ENCODE measurements at regions not wholly inside any gene's neighbourhood (a gene's known extent, or its start where the extent isn't known, plus 50 kb on each side); places are given as distances from the start of the nearest gene placed in this dataset.

DNA sequence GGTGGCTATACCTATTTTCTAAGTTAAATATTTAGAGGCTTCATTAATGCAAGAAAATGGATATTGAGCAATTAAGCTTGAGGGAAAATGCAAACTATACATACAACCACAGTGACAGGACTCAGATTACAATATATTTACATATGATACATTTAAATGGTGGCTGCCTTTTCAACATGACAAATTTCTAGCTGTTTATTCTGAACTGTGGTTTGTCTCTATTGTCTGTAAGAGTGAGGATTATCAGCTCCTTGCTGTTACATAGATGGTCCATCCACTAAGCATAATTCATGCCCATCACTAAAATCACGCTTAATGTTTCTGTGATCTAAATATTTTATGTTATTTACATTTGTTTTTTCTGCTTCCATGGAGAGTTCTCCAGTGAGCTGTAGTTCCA lies 81.1 kb upstream of the SGCD start:
- no peak for DNase-seq (ENCODE audit: extremely low read depth, low read depth)
- no peak for TF ChIP-seq CTCF (IDR thresholded peaks at IDR 0.05; ENCODE audit: low read depth, low read length)

GRCh38 chr5:156251076-156251475 lies 75.9 kb upstream of the SGCD start:
- TF ChIP-seq CTCF (IDR thresholded peaks at IDR 0.05; ENCODE audit: low read depth, low read length), result no peak
- no peak for DNase-seq (ENCODE audit: extremely low read depth, low read depth)

DNA sequence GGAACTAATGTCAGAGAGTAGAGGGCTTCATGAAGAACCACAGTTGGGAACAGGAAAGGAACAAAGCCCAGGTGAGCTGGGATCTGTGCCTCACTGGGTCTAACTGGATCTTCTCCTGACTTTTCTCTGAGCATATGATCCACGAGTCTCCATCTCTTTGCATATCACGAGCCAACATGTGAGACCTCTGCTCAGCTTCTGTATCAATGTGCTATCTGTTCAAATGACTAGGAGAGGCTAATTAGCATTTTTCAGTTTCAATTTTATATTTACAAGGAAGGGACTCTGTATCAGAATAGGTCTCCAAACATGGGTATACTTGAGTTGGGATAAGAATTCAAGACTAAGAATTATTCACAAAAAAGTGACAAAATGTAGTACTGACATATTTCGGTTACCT lies 73.8 kb upstream of the SGCD start:
- TF ChIP-seq CTCF (IDR thresholded peaks at IDR 0.05; ENCODE audit: low read depth, low read length), result no peak
- no peak for DNase-seq (ENCODE audit: extremely low read depth, low read depth)

DNA sequence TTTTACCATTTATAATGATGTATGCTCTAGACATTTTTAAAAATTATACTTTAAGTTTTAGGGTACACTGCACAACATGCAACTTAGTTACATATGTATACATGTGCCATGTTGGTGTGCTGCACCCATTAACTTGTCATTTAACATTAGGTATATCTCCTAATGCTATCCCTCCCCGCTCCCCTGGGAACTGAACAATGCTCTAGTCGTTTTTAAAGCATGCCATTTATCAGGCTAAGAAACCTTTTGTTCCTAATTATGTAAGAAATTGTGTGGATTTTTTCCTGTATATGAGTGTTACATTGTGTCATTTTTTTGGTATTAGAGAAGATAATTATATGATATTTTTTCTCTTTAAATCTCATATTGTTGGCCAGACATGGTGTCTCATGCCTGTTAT lies 72.8 kb upstream of the SGCD start:
- TF ChIP-seq CTCF (IDR thresholded peaks at IDR 0.05; ENCODE audit: low read depth, low read length), result no peak
- no peak for DNase-seq (ENCODE audit: extremely low read depth, low read depth)

DNA sequence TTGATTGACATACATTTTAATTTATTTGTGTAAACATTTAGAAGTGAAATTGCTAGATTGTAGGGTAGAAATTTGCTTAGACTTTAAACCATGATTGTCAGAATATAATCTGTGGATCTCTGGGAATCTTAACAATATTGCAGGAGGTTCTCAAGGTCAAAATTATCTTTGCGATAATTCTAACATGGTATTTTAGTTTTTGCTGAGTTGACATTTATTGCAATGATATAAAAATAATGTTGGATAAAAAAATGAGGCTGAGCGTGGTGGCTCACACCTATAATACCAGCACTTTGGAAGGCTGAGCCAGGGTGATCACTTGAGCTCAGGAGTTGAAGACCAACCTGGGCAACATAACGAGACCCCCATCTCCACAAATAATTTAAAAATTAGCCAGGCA lies 70.3 kb upstream of the SGCD start:
- no peak for TF ChIP-seq CTCF (IDR thresholded peaks at IDR 0.05; ENCODE audit: low read depth, low read length)
- DNase-seq (ENCODE audit: extremely low read depth, low read depth), result no peak

GRCh38 chr5:156258934-156259333 lies 68.0 kb upstream of the SGCD start:
- TF ChIP-seq CTCF (IDR thresholded peaks at IDR 0.05; ENCODE audit: low read depth, low read length), result no peak

GRCh38 chr5:156259618-156260017 lies 67.3 kb upstream of the SGCD start:
- no peak for DNase-seq (ENCODE audit: extremely low read depth, low read depth)
- TF ChIP-seq CTCF (IDR thresholded peaks at IDR 0.05; ENCODE audit: low read depth, low read length), result no peak

More at GRCh38 chr5:156258934-156259333, 68.0 kb upstream of the SGCD start:
- DNase-seq (ENCODE audit: extremely low read depth, low read depth), result no peak

Data from AG09319 (cell line).